SU-DHL-6 (cell line): ENCODE measurements at regions not wholly inside any gene's neighbourhood (a gene's known extent, or its start where the extent isn't known, plus 50 kb on each side); places are given as distances from the start of the nearest gene placed in this dataset.

ENCODE experiments used
- H2AFZ ChIP-seq: fragments of 200-600 bp; sonication (generic); 2 replicates; pipeline ENCODE4 v1.6.1; 2014; ENCODE audit warnings: low read depth, mild to moderate bottlenecking, moderate library complexity, mixed read lengths, antibody characterized with exemption, low read length; ENCODE audit not compliant: severe bottlenecking
- H3F3A ChIP-seq: fragments of 200-600 bp; shearing (Covaris generic); 2 replicates; pipeline ENCODE4 v1.6.0; 2016; ENCODE audit warnings: antibody characterized with exemption, mild to moderate bottlenecking; ENCODE audit not compliant: insufficient read depth
- H3K27ac ChIP-seq: fragments of 200-600 bp; sonication (generic); 2 replicates; pipeline ENCODE4 v1.5.1; 2016; ENCODE audit warnings: low read depth, mild to moderate bottlenecking, low read length, moderate library complexity, mixed read lengths
- H3K27me3 ChIP-seq: fragments of 200-600 bp; sonication (generic), shearing (Covaris generic); 2 replicates; pipeline ENCODE4 v1.6.0; 2014; ENCODE audit warnings: mild to moderate bottlenecking, low read length
- H3K36me3 ChIP-seq: fragments of 200-600 bp; sonication (generic); 2 replicates; pipeline ENCODE4 v1.6.1; 2014; ENCODE audit warnings: mild to moderate bottlenecking, low read length, mixed read lengths
- H3K4me2 ChIP-seq: fragments of 300-600, 200-600 bp; shearing (Covaris generic), sonication (generic); 2 replicates; pipeline ENCODE4 v1.6.0; 2014; ENCODE audit warnings: low read length, low read depth, mild to moderate bottlenecking; ENCODE audit not compliant: poor library complexity, severe bottlenecking
- H3K4me3 ChIP-seq: fragments of 200-600 bp; sonication (generic); 2 replicates; pipeline ENCODE4 v1.5.1; 2014; ENCODE audit warnings: antibody characterized with exemption, low read length, mild to moderate bottlenecking, mixed read lengths; ENCODE audit not compliant: insufficient read depth, poor library complexity, severe bottlenecking
- H3K79me2 ChIP-seq: fragments of 200-600 bp; sonication (generic); 2 replicates; pipeline ENCODE4 v1.6.1; 2014; ENCODE audit warnings: mild to moderate bottlenecking, low read length, moderate library complexity; ENCODE audit not compliant: insufficient read depth
- H3K9ac ChIP-seq: fragments of 200-600 bp; sonication (generic); 2 replicates; pipeline ENCODE4 v1.7.0; 2014; ENCODE audit warnings: mild to moderate bottlenecking, low read length
- H3K9me2 ChIP-seq: fragments of 200-600 bp; sonication (generic); replicated peaks from 2 replicates; pipeline ENCODE4 v1.6.1; 2014; ENCODE audit warnings: low read length; ENCODE audit not compliant: insufficient read depth
- H3K9me3 ChIP-seq: fragments of 200-600 bp; sonication (generic); 2 replicates; pipeline ENCODE4 v1.6.1; 2014; ENCODE audit warnings: low read length, mixed read lengths; ENCODE audit not compliant: insufficient read depth
- H4K20me1 ChIP-seq: fragments of 200-600 bp; sonication (generic); 2 replicates; pipeline ENCODE4 v1.6.1; 2014; ENCODE audit warnings: low read depth, mild to moderate bottlenecking, antibody characterized with exemption, low read length, moderate library complexity, mixed read lengths
- EZH2phosphoT487 ChIP-seq: fragments of 200-600 bp; sonication (generic), shearing (Covaris generic); conservative IDR thresholded peaks from 2 replicates; pipeline ENCODE4 v1.6.1; 2018; ENCODE audit warnings: mild to moderate bottlenecking, antibody characterized with exemption, low read length, moderate library complexity, mixed read lengths
- TF ChIP-seq, protein P1 (sequence below): fragments of 200-600 bp; sonication (generic); IDR thresholded peaks from one replicate; pipeline ENCODE4 v1.5.1; 2017; ENCODE audit warnings: antibody characterized with exemption, mild to moderate bottlenecking, low read length, moderate library complexity; ENCODE audit not compliant: insufficient read depth, poor library complexity, severe bottlenecking

DNA sequence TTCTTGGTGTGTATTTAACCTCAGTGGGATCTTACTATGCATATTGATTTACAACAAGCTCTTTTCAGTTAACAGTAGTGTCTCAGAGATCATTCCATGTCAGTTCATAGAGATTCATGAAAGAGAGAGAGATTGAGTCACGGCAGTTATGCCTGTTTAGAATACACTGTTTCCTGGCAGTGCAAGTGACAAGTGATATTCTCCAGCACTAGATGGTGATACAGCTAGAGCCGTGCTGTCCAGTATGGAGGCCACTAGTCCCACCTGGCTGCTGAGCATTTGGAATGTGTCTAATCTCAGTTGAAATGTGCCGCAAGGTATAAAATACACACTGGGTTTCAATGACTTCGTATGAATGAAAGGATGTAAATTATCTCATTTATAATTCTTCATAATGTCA lies 184.4 kb downstream of the SUDS3 start:
- Histone ChIP-seq H3K9me2 (no peaks in the 10 kb centered on the region), H3K9ac (no peak overlapping the region), H3F3A (no peaks in the 10 kb centered on the region), H3K27ac (no peak overlapping the region), H4K20me1 (no peaks in the 10 kb centered on the region), H2AFZ (no peak overlapping the region), H3K79me2 (no peaks in the 10 kb centered on the region), H3K4me2 (no peak overlapping the region), H3K27me3 (no peaks in the 10 kb centered on the region), H3K9me3 (no peaks in the 10 kb centered on the region), H3K4me3 (no peak overlapping the region), H3K36me3 (no peaks in the 10 kb centered on the region)
- TF ChIP-seq, protein P1, sequence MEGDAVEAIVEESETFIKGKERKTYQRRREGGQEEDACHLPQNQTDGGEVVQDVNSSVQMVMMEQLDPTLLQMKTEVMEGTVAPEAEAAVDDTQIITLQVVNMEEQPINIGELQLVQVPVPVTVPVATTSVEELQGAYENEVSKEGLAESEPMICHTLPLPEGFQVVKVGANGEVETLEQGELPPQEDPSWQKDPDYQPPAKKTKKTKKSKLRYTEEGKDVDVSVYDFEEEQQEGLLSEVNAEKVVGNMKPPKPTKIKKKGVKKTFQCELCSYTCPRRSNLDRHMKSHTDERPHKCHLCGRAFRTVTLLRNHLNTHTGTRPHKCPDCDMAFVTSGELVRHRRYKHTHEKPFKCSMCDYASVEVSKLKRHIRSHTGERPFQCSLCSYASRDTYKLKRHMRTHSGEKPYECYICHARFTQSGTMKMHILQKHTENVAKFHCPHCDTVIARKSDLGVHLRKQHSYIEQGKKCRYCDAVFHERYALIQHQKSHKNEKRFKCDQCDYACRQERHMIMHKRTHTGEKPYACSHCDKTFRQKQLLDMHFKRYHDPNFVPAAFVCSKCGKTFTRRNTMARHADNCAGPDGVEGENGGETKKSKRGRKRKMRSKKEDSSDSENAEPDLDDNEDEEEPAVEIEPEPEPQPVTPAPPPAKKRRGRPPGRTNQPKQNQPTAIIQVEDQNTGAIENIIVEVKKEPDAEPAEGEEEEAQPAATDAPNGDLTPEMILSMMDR = no peak

DNA sequence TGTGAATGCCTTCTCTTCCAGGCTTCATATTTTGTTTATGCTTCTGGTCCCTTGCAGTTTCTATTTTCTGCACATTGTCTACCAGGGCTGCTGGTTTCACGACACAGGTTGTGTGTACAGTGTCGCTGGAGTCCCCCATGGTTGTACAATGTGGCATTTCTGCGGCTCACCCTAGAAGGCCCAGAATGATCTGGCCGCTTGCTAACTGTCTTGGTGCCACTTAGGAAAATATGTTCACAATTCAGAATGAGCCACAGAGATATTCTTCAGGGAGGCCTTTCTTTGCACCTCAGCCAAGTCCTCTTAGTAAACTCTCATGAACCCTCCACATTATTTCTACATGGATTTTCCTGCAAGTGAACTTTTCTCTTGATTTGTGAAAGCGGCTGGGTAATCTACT lies 195.4 kb downstream of the SUDS3 start:
- Histone ChIP-seq H3K36me3 (no peaks in the 10 kb centered on the region), H3F3A (no peaks in the 10 kb centered on the region), H4K20me1 (no peaks in the 10 kb centered on the region), H3K79me2 (no peaks in the 10 kb centered on the region), H2AFZ (no peak overlapping the region), H3K4me2 (no peak overlapping the region), H3K9ac (no peak overlapping the region), H3K9me2 (no peaks in the 10 kb centered on the region), H3K27ac (no peak overlapping the region), H3K4me3 (no peak overlapping the region), H3K27me3 (no peaks in the 10 kb centered on the region), H3K9me3 (no peaks in the 10 kb centered on the region)
- TF ChIP-seq, protein P1 = no peak
- no peak for TF ChIP-seq EZH2phosphoT487

DNA sequence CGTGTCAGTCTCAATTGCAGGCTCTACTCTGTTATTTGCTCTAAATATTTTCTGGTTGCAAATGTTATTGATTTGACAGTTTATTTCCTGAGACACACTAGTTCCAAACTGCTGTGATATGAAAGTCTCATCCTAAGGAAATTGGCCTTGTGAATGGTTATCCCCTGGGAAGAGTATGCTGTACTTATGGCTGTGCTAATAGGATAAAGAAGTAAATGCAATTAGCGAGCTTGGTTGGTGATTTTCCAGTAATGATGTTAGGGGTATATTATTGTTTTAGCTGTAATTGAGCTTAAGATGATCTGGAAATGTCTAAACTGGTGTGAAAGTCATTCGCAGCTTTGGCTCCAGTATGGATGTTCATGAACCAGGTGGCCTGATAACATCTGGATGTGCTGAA lies 197.9 kb downstream of the SUDS3 start:
- H3K9me3 ChIP-seq = no peaks in the 10 kb centered on the region

More for the DNA sequence above, 197.9 kb downstream of the SUDS3 start:
- Histone ChIP-seq H4K20me1 (no peaks in the 10 kb centered on the region), H3K27me3 (no peaks in the 10 kb centered on the region), H3K27ac (no peak overlapping the region), H3K36me3 (no peaks in the 10 kb centered on the region), H3K4me3 (no peak overlapping the region), H3K79me2 (no peaks in the 10 kb centered on the region), H3K4me2 (no peak overlapping the region), H3F3A (no peaks in the 10 kb centered on the region), H2AFZ (no peak overlapping the region), H3K9ac (no peak overlapping the region), H3K9me2 (no peaks in the 10 kb centered on the region)
- TF ChIP-seq, protein P1 = no peak
- TF ChIP-seq EZH2phosphoT487 = no peak
